A549 (cell line): ENCODE measurements at regions not wholly inside any gene's neighbourhood (a gene's known extent, or its start where the extent isn't known, plus 50 kb on each side); places are given as distances from the start of the nearest gene placed in this dataset.

ENCODE experiments used
- ATAC-seq, 2 experiments: fragments of 200-7000 bp in 1 of 2; fragments of >200 bp in 1 of 2; cut with Nextera tagmentation in 1 of 2; cut with Tn5 transposase in 1 of 2; 3 replicates each; pipeline versions ENCODE4 v1.8.0 to v1.9.1; 2018 to 2020; ENCODE audit warnings: mild to moderate bottlenecking in 1 of 2, moderate library complexity in 1 of 2
- CTCF ChIA-PET: fragments of 300-600 bp; sonication (Branson Sonifier 250); formaldehyde crosslinking; extraction: SDS; loops from one replicate; lab custom pipeline; 2021; ENCODE audit warnings: antibody characterized with exemption, inconsistent platforms; lab: Yijun Ruan, JAX
- POLR2A ChIA-PET: fragments of 350-600 bp; formaldehyde crosslinking; extraction: SDS; loops from one replicate; lab custom pipeline; 2021; ENCODE audit warnings: antibody characterized with exemption, inconsistent platforms; lab: Yijun Ruan, JAX
- DNase-seq, 2 experiments: peaks; one replicate each; pipeline versions ENCODE4 v3.0.0 to v3.0.0-alpha.2; 2011 to 2016; ENCODE audit warnings: low read depth in 1 of 2, low spot score in 1 of 2
- FAIRE-seq: peaks from 2 replicates; lab custom pipeline; 2011; peaks lifted over from hg19 to GRCh38; lab: Jason Lieb, UNC
- H3K27ac ChIP-seq, 2 experiments: fragments of >200 bp; sonication (Bioruptor Twin); formaldehyde crosslinking; 3 replicates each; pipeline ENCODE4 v1.5.1; 2016 to 2017
- H3K4me1 ChIP-seq: fragments of >200 bp; sonication (Bioruptor Twin); formaldehyde crosslinking; 3 replicates; pipeline ENCODE4 v1.6.1; 2016
- H3K4me2 ChIP-seq: fragments of >200 bp; sonication (Bioruptor Twin); formaldehyde crosslinking; 3 replicates; pipeline ENCODE4 v1.6.1; 2016
- H3K4me3 ChIP-seq: fragments of >200 bp; sonication (Bioruptor Twin); formaldehyde crosslinking; 3 replicates; pipeline ENCODE4 v1.5.1; 2016
- H3K9me3 ChIP-seq: fragments of >200 bp; sonication (Bioruptor Twin); formaldehyde crosslinking; 3 replicates; pipeline ENCODE4 v1.6.1; 2016
- BCL3 ChIP-seq: fragments of >200 bp; sonication (Bioruptor Twin); formaldehyde crosslinking; IDR thresholded peaks from 3 replicates; pipeline ENCODE4 v1.6.1; 2016
- BHLHE40 ChIP-seq: IDR thresholded peaks from 2 replicates; pipeline ENCODE4 v1.6.1; 2012; ENCODE audit warnings: low read depth, low read length, inconsistent platforms
- EHF ChIP-seq: fragments of 250-450 bp; sonication (Bioruptor Pico); IDR thresholded peaks from 2 replicates; pipeline ENCODE4 v1.5.0; 2020; ENCODE audit warnings: mild to moderate bottlenecking
- ELK1 ChIP-seq: fragments of 150-350 bp; IDR thresholded peaks from 2 replicates; pipeline ENCODE4 v1.6.1; 2014; ENCODE audit warnings: low read depth, mild to moderate bottlenecking, low read length
- FOSB ChIP-seq: fragments of 250-450 bp; sonication (Bioruptor Pico); IDR thresholded peaks from 2 replicates; pipeline ENCODE4 v1.5.0; 2020; ENCODE audit warnings: mild to moderate bottlenecking, moderate library complexity
- FOSL2 ChIP-seq, 2 experiments: fragments of 450-650 bp in 1 of 2; fragments of >200 bp in 1 of 2; sonication (Bioruptor Twin) in 1 of 2; formaldehyde crosslinking; IDR thresholded peaks; 2 replicates each; pipeline versions ENCODE4 v1.5.0 to v1.6.1; 2016 to 2020; ENCODE audit warnings: mild to moderate bottlenecking in 1 of 2, moderate library complexity in 1 of 2
- FOXS1 ChIP-seq: fragments of 250-450 bp; sonication (Bioruptor Pico); IDR thresholded peaks from 2 replicates; pipeline ENCODE4 v1.5.0; 2020; ENCODE audit warnings: mild to moderate bottlenecking, moderate library complexity
- HDAC2 ChIP-seq: fragments of 200-600 bp; sonication (generic); IDR thresholded peaks from 2 replicates; pipeline ENCODE4 v1.6.1; 2016
- HEYL ChIP-seq: fragments of 250-450 bp; sonication (Bioruptor Pico); IDR thresholded peaks from 2 replicates; pipeline ENCODE4 v1.8.0; 2021; ENCODE audit warnings: mild to moderate bottlenecking, moderate library complexity
- HOXB13 ChIP-seq: fragments of 250-450 bp; sonication (Bioruptor Pico); IDR thresholded peaks from 2 replicates; pipeline ENCODE4 v1.5.0; 2020; ENCODE audit warnings: low read depth, mild to moderate bottlenecking, moderate library complexity
- NPAS2 ChIP-seq: fragments of 250-450 bp; sonication (Bioruptor Pico); IDR thresholded peaks from 2 replicates; pipeline ENCODE4 v1.8.0; 2022; ENCODE audit warnings: mild to moderate bottlenecking, moderate library complexity, borderline replicate concordance
- NR3C1 ChIP-seq: fragments of >200 bp; sonication (Bioruptor Twin); formaldehyde crosslinking; IDR thresholded peaks from 3 replicates; pipeline ENCODE4 v1.6.1; 2017
- POLR2A ChIP-seq: IDR thresholded peaks from 2 replicates; pipeline ENCODE4 v1.6.1; 2012; ENCODE audit warnings: mild to moderate bottlenecking, low read length
- POLR2AphosphoS2 ChIP-seq: conservative IDR thresholded peaks from 2 replicates; pipeline ENCODE4 v1.6.1; 2012; ENCODE audit warnings: low read length, improper control_type of control experiment, inconsistent platforms
- RNF2 ChIP-seq: fragments of 200-600 bp; sonication (generic); IDR thresholded peaks from 2 replicates; pipeline ENCODE4 v1.6.1; 2016; ENCODE audit warnings: low read depth, mild to moderate bottlenecking, antibody characterized with exemption, moderate library complexity, borderline replicate concordance
- SMC3 ChIP-seq: fragments of >200 bp; sonication (Bioruptor Twin); formaldehyde crosslinking; IDR thresholded peaks from 3 replicates; pipeline ENCODE4 v1.6.1; 2018; ENCODE audit warnings: inconsistent platforms
- SREBF2 ChIP-seq: fragments of 450-650 bp; IDR thresholded peaks from 2 replicates; pipeline ENCODE4 v1.6.1; 2014; ENCODE audit warnings: mild to moderate bottlenecking, moderate library complexity
- TFCP2L1 ChIP-seq: fragments of 250-450 bp; sonication (Bioruptor Pico); IDR thresholded peaks from 2 replicates; pipeline ENCODE4 v1.5.0; 2021; ENCODE audit warnings: mild to moderate bottlenecking
- ZC3H11A ChIP-seq: fragments of 450-650 bp; IDR thresholded peaks from 2 replicates; pipeline ENCODE4 v1.6.1; 2014; ENCODE audit warnings: antibody characterized with exemption, mild to moderate bottlenecking
- ZSCAN20 ChIP-seq: fragments of 250-450 bp; sonication (Bioruptor Pico); IDR thresholded peaks from 2 replicates; pipeline ENCODE4 v1.8.0; 2022; ENCODE audit warnings: mild to moderate bottlenecking, moderate library complexity
- WGBS: methylation state at CpG from one replicate; pipeline ENCODE4 v1.1.6; 2017; ENCODE audit errors: missing lambda C conversion rate; 5-methylcytosine and 5-hydroxymethylcytosine counted together

GRCh38 chr19:33894787-33895186, 98.1 kb downstream of the KCTD15 start:
- no peak for DNase-seq
- H3K4me1 ChIP-seq, result no peaks in the 10 kb centered on the region
- no peak overlapping the region for H3K4me2 ChIP-seq
- H3K9me3 ChIP-seq, result peaks cover 29% of the 10 kb centered on the region
- ChIA-PET POLR2A (no interaction called here), CTCF (interaction anchor here (1.9 kb wide), 1 partner anchor 117 kb away, joined by 6 read pairs; no protein-coding TSS in a partner anchor)
- no peak overlapping the region for H3K27ac ChIP-seq
- no peak for TF ChIP-seq HOXB13 (CRISPR knock-in tag)
- peak; percentile 30; the same call in 1 of the 2 replicates for TF ChIP-seq POLR2A
- TF ChIP-seq, all 56 proteins: peak for 1
- FAIRE-seq (no peak), ATAC-seq (peak; percentile 53 to 65)
- no peak overlapping the region for H3K4me3 ChIP-seq
- 32% methylated on average over 11 of the region's 11 CpGs for WGBS

- CTCF ChIA-PET, result interaction anchor here (1.9 kb wide), 1 partner anchor 117 kb away, joined by 6 read pairs; no protein-coding TSS in a partner anchor
- 6% methylated on average over 2 of the region's 2 CpGs for WGBS
- no peak for TF ChIP-seq POLR2AphosphoS2
- TF ChIP-seq FOSB, result no peak
- TF ChIP-seq HOXB13 (CRISPR knock-in tag), result no peak
- no peak for TF ChIP-seq ZC3H11A
- TF ChIP-seq EHF (CRISPR knock-in tag), result no peak
- no peak for TF ChIP-seq FOSL2 (IDR thresholded peaks at IDR 0.05)
- TF ChIP-seq FOSL2 (CRISPR knock-in tag; IDR thresholded peaks at IDR 0.05), result no peak
- no peak for TF ChIP-seq BCL3
- TF ChIP-seq SREBF2, result no peak
- no peak for TF ChIP-seq NR3C1
- no peak for TF ChIP-seq ELK1
- FAIRE-seq (peak; percentile 83), ATAC-seq (peak; percentile 60 to 65; a peak in 5 of 6 replicates), DNase-seq (no peak)
- Histone ChIP-seq H3K4me1 (no peaks in the 10 kb centered on the region), H3K4me2 (no peak overlapping the region), H3K4me3 (no peak overlapping the region), H3K9me3 (peaks cover 31% of the 10 kb centered on the region), H3K27ac (no peak overlapping the region)
- POLR2A ChIA-PET, result no interaction called here
These were observed 98.7 kb downstream of the KCTD15 start for GRCh38 chr19:33895366-33895765.

- Histone ChIP-seq H3K27ac (no peak overlapping the region), H3K9me3 (peaks cover 34% of the 10 kb centered on the region), H3K4me1 (no peaks in the 10 kb centered on the region), H3K4me2 (no peak overlapping the region), H3K4me3 (no peak overlapping the region)
- TF ChIP-seq HDAC2 (no peak), SMC3 (no peak), FOSB (no peak), NPAS2 (CRISPR knock-in tag) (no peak), ZSCAN20 (CRISPR knock-in tag) (no peak), FOXS1 (CRISPR knock-in tag) (no peak), TFCP2L1 (no peak), BHLHE40 (no peak), EHF (CRISPR knock-in tag) (peak; percentile 54; the same call in 1 of the 2 replicates), HEYL (peak; percentile 42; the same call in 1 of the 2 replicates), RNF2 (no peak)
- DNase-seq, result no peak
- POLR2A ChIA-PET, result no interaction called here
- ATAC-seq, result no peak
- CTCF ChIA-PET, result no interaction called here
- peak; percentile 94 for FAIRE-seq
These were observed 101.5 kb downstream of the KCTD15 start for GRCh38 chr19:33898062-33898677.
